ENCODE measurements at regions not wholly inside any gene's neighbourhood (a gene's known extent, or its start where the extent isn't known, plus 50 kb on each side); places are given as distances from the start of the nearest gene placed in this dataset.

DNA sequence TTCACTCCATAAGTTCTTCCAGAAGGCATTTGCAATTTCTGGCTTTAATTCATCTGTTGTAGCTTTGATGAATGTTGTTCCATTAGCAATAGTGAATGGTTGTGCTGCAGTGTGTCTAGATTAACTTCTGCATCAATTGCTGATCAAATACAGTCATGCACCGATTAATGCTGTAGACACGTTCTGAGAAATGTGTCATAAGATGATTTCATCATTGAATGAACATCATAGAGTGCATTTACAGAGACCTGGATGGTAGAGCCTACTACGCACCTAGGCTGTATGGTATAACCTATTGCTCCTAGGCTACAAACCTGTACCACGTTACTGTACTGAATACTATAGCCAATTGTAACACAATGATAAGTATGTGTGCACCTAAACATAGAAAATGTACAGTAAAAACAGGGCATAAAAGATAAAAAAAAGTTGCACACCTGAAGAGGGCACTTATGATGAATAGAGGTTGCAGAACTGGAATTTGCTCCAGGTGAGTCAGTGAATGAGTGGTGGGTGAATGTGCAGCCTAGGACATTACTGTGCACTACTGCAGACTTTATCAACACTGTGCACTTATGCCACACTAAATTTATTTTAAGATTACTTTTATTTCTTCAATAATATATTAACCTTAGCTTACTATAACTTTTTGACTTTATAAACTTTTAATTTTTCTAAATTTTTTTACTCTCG lies 170.7 kb downstream of the HERPUD2 start:
- no peak for TF ChIP-seq POLR2A (IDR thresholded peaks at IDR 0.05; ENCODE audit: low read depth, low read length)
- no peak for TF ChIP-seq RBBP5 (conservative IDR thresholded peaks at IDR 0.05)
- TF ChIP-seq, protein P1, sequence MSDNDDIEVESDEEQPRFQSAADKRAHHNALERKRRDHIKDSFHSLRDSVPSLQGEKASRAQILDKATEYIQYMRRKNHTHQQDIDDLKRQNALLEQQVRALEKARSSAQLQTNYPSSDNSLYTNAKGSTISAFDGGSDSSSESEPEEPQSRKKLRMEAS (IDR thresholded peaks at IDR 0.05; ENCODE audit: low read depth, low read length) = no peak
- no peak for TF ChIP-seq SRF (IDR thresholded peaks at IDR 0.05; ENCODE audit: low read depth in 2 of 2, low read length in 2 of 2)
- TF ChIP-seq FOS (IDR thresholded peaks at IDR 0.05; ENCODE audit: borderline replicate concordance, extremely low read depth, insufficient read length) = no peak
- TF ChIP-seq, protein P2, sequence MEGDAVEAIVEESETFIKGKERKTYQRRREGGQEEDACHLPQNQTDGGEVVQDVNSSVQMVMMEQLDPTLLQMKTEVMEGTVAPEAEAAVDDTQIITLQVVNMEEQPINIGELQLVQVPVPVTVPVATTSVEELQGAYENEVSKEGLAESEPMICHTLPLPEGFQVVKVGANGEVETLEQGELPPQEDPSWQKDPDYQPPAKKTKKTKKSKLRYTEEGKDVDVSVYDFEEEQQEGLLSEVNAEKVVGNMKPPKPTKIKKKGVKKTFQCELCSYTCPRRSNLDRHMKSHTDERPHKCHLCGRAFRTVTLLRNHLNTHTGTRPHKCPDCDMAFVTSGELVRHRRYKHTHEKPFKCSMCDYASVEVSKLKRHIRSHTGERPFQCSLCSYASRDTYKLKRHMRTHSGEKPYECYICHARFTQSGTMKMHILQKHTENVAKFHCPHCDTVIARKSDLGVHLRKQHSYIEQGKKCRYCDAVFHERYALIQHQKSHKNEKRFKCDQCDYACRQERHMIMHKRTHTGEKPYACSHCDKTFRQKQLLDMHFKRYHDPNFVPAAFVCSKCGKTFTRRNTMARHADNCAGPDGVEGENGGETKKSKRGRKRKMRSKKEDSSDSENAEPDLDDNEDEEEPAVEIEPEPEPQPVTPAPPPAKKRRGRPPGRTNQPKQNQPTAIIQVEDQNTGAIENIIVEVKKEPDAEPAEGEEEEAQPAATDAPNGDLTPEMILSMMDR (IDR thresholded peaks at IDR 0.05 in 2 of 3, conservative IDR thresholded peaks at IDR 0.05 in 1 of 3; ENCODE audit: control insufficient read depth in 2 of 3, extremely low read depth in 1 of 3, insufficient read depth in 1 of 3, low read depth in 3 of 3, low read length in 3 of 3) = no peak
- TF ChIP-seq EZH2 (IDR thresholded peaks at IDR 0.05; ENCODE audit: borderline replicate concordance, control insufficient read depth, low read depth, low read length) = no peak
- no peak for TF ChIP-seq ZNF217 (IDR thresholded peaks at IDR 0.05)

Measured in GM12878 (cell line).